Left cardiac atrium (tissue), 4 donors: ENCODE measurements at regions not wholly inside any gene's neighbourhood (a gene's known extent, or its start where the extent isn't known, plus 50 kb on each side); places are given as distances from the start of the nearest gene placed in this dataset.

ENCODE experiments used
- ATAC-seq, 2 donors: fragments of 200-7000 bp; cut with Tn5 transposase; one replicate each; pipeline ENCODE4 v1.9.1; 2020; ENCODE audit warnings: mild to moderate bottlenecking in 2 of 2, moderate library complexity in 2 of 2
- DNase-seq: peaks from one replicate; pipeline ENCODE4 v3.0.0-alpha.2; 2020
- intact Hi-C, 2 donors: fragments of 100-400 bp; cut with DNase I; formaldehyde crosslinking; loops; one replicate each; pipeline versions ENCODE4 v1.14.1 to v1.15.1; 2022 to 2023
- donor health status: DM: no; HTN: yes; CAD: no.
- donor health status: DM: no; HTN: yes; CAD: no; lungs with severe emphysema.
- donor health status: DM: yes; HTN: yes; CAD: no.
- donor health status: Dilated cardiomyopathy.

DNA sequence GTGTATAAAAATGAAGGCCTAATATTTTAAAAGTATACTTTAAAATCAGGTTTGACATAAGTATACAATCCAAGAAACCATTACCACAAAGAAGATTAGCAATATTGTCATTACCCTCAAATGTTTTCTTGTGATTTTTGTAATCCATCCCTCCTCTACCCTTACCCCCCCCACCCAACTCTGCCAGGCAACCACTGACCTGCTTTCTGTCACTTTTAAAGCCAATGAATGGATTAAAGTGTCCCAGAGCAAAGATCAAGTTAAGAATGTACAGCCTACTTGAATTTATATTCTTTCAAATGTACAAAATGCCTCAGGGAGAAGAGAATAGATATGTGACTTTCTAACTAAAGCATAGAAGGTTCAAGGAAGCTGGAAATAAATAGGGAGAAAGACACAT lies 1038.8 kb upstream of the GBE1 start:
- DNase-seq (no peak), ATAC-seq (no peak)
- intact Hi-C loops = no loop called here

- intact Hi-C loops = no loop called here
- ATAC-seq (no peak), DNase-seq (no peak)
These were observed 1035.3 kb upstream of the GBE1 start for GRCh38 chr3:82796765-82797164.

DNA sequence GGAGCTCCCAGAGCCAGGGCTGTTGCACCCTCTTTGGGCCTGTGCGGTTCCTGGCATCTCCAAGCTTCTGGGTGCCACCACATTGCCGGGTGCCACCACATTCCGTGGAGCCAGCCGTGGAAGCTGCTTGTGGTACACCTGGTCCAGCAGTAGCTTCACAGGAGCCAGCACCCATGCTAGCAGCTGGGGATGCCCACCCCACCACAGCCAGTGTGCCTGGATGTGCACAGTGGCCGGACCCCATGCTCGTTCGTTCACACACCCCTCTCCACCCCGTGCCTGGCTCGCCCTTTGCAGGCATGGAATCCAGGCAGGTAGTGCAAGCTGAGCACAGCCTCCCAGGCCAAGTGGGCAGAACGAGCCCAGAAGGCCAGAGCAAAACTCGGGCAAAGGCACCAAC lies 1029.8 kb upstream of the GBE1 start:
- intact Hi-C loops = no loop called here
- ATAC-seq (no peak), DNase-seq (no peak)

GRCh38 chr3:82790307-82791097 lies 1029.1 kb upstream of the GBE1 start:
- DNase-seq (no peak), ATAC-seq (no peak)
- intact Hi-C loops = no loop called here

DNA sequence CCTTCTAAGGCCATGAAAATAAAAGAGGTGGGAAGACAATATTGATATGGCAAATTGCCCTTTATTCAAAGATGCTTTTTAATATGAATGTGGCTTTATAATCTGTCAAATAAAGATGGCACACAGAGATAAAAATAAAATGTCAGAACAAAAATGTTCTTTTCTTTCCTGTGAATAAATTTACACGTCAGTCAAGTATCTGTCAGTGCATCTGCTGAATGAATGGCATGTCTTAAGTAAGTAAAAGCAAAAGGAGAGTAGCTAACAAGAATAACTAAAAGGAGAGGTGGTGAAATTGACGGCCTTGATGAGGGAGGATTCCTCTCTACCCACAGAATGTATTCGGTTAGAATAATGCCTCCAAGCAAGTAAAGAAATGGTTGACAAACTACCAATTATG lies 1021.7 kb upstream of the GBE1 start:
- intact Hi-C loops = no loop called here
- no peak for DNase-seq
- ATAC-seq = no peak

DNA sequence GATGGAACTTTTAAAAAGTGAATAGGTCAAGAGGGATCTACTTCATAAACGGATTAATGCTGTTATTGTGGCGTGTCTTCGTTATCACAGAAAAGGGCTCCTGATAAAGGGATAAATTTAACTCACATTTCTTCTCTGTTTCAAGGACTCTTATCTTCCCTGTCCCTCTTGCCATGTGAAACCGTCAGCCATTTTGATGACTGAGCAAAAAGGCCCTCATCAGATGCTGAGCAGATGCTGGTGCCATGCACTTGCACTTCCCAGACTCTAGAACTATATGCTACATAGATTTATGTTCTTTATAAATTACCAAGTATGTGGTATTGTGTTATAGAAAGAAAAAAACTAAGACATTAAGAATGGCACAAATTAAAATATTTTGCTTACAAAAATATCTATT lies 1011.8 kb upstream of the GBE1 start:
- ATAC-seq = no peak
- intact Hi-C loops = no loop called here
- DNase-seq = no peak

GRCh38 chr3:82764521-82764920 lies 1003.1 kb upstream of the GBE1 start:
- DNase-seq (no peak), ATAC-seq (no peak)
- intact Hi-C loops = no loop called here

- intact Hi-C loops = no loop called here
- ATAC-seq (no peak), DNase-seq (no peak)
These were observed 1000.4 kb upstream of the GBE1 start for GRCh38 chr3:82761858-82762257.

DNA sequence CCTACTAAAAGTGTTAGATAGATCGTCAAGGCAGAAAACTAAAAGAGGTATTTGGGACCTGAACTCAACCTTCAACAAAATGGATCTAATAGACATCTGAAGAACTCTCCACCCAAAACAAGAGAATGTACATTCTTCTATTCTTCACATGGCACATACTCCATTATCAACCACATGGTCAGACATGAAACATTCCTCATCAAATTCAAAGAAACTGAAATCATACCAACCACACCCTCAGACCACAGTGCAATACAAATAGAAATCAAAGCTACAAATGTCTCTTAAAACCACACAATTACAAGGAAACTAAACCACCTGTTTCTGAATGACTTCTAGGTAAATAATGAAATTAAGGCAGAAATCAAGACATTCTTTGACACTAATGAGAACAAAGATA lies 984.1 kb upstream of the GBE1 start:
- intact Hi-C loops = no loop called here
- DNase-seq (no peak), ATAC-seq (no peak)

- intact Hi-C loops = no loop called here
- DNase-seq = no peak
- ATAC-seq = no peak
These were observed 981.8 kb upstream of the GBE1 start for GRCh38 chr3:82743196-82743595.

DNA sequence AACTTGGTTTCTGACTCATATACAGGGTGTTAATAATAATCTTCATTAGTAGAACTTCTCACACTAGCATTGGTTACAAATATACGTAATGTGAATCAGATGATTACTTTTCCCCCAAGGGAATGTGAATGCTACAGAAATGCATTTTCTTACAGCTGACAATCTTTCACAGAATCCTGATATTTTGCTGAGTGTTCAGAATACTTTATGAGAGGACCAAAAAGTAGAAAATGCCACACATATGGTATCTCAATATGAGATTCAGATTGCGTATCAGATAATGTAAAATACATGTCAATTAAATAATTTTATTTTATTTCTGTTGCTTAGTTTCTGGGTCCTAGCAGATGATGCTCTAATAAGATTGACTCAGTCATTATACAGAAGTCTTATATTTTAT lies 979.9 kb upstream of the GBE1 start:
- no peak for DNase-seq
- no peak for ATAC-seq
- intact Hi-C loops = no loop called here

DNA sequence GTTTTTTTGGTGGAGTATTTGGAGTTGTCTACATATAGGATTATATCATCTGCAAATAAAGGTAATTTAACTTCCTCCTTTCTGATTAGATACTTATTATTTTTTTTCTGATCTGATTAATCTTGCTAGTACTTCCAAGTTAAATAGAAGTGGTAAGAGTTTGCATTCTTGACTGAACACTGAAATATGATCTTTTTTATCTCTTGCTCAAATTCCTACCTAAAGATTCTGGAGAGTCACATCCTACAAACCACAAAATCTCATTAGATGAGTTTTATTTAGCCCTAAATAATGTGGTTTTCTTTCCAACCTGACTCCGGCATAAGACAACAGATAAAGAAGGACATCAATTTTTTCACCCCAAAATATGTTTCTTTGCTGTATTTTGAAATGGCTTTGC lies 977.9 kb upstream of the GBE1 start:
- intact Hi-C loops = no loop called here
- DNase-seq (no peak), ATAC-seq (no peak)

DNA sequence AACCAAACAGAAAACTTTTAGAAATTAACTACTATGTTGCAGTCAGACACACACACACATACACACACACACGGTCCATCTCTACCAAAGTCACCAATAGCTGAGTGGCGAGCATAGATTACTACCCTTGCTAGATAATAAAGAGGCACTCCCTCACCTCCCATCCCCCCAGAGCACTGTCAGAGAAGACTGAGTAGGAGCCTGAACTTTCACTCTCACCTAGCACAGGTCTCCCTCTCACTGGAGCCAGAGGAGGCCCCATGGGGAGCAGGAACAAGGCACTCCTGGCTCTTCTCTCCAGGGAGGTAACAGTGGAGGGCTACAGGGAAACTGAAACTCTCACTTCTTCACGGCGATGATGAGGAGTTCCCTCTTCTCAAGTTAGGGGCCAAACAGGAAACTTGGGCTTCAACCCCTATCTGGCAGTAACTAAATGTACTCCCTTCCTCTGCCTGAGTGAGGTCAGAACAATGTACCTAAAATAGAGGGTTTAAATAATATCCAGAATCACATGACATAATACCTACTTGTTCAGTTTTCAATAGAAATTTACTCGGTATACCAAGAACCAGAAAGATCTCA lies 975.3 kb upstream of the GBE1 start:
- DNase-seq (no peak), ATAC-seq (no peak)
- intact Hi-C loops = no loop called here

DNA sequence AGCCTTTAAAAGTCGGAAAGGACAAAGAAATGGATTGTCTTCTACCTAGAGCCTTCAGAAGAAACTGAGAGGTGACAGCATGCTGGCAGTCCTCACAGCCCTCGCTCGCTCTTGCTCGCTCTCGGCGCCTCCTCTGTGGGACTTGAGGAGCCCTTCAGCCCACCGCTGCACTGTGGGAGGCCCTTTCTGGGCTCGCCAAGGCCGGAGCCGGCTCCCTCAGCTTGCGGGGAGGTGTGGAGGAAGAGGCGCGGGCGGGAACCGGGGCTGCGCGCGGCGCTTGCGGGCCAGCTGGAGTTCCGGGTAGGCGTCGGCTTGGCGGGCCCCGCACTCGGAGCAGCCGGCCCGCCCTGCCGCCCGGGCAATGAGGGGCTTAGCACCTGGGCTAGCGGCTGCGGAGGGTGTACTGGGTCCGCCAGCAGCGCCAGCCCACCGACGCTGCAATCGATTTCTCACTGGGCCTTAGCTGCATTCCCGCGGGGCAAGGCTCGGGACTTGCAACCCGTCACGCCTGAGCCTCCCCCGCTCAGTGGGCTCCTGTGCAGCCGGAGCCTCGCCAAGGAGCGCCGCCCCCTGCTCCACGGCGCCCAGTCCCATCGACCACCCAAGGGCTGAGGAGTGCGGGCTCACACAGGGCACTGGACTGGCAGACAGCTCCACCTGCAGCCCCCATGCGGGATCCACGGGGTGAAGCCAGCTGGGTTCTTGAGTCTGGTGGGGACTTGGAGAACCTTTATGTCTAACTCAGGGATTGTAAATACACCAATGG lies 953.8 kb upstream of the GBE1 start:
- intact Hi-C loops = no loop called here
- no peak for ATAC-seq
- DNase-seq = no peak

- ATAC-seq (no peak), DNase-seq (no peak)
- intact Hi-C loops = no loop called here
These were observed 945.6 kb upstream of the GBE1 start for GRCh38 chr3:82707035-82707434.

DNA sequence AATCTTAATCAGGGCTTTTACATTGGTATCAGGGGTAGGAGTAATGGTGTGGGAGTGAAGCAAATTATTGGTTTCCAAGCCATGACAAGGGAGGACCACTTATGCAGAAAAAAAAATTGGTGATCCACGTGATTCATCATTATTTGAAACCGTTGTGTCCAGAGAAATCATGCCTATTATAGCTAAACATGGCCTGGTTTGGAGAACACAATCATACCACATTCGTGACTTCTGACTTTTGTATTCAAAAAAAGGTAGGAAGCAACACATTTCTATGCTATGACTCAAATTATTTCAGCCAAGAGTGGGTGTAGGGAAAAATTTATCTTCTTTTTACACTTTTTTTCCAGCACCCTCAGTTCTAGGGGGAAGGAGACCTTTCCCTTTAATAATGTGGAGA lies 924.3 kb upstream of the GBE1 start:
- DNase-seq (no peak), ATAC-seq (no peak)
- intact Hi-C loops = no loop called here

GRCh38 chr3:82676356-82677026 lies 915.0 kb upstream of the GBE1 start:
- ATAC-seq = no peak
- no peak for DNase-seq
- intact Hi-C loops = no loop called here

GRCh38 chr3:82672966-82673365 lies 911.5 kb upstream of the GBE1 start:
- ATAC-seq = no peak

DNA sequence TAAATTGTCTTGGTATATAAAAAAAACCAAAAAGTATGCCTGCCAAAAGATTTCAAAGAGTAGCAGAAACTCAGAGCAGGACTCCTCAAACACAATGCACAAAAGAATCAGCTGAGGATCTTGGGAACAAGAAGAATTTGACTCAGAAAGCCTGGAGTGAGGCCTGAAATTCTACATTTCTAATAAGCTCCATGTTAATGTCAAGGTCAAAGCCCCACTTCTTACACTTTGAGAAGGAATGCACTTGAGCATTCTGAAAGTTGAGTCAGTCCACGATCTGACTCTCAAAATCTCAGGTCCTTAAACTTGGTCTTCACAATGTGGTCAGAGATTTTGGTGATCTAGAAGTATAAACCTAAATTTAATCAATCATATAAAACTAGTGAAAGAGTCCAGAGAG lies 910.0 kb upstream of the GBE1 start:
- intact Hi-C loops = no loop called here
- DNase-seq (no peak), ATAC-seq (no peak)

More at GRCh38 chr3:82672966-82673365, 911.5 kb upstream of the GBE1 start:
- DNase-seq = no peak
- intact Hi-C loops = no loop called here

DNA sequence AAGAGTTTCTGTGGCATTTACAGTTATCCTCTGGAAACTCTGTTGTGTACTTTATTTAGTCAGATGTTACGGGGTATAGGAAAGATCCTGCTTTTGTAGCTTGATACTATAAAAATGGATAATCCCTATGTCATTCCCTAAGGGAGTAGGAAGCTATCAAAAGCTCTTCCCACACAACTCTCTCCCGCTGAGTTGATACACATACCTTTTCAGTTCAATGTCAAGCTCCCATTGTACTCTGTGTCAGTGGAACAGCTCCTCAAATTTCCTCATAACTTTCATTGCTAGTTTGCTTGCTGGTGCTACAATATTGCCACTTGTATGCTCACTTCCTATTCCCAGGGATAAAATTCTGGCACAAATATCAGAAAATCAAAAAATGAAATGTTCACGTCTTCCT lies 893.3 kb upstream of the GBE1 start:
- intact Hi-C loops = no loop called here
- ATAC-seq = no peak
- DNase-seq = no peak
